ENCODE measurements at regions not wholly inside any gene's neighbourhood (a gene's known extent, or its start where the extent isn't known, plus 50 kb on each side); places are given as distances from the start of the nearest gene placed in this dataset.
"Not testable (repeated sequence)": the region's sequence is repeated elsewhere in the genome, so short reads cannot be mapped to it uniquely, and the experiment has no call there.

DNA sequence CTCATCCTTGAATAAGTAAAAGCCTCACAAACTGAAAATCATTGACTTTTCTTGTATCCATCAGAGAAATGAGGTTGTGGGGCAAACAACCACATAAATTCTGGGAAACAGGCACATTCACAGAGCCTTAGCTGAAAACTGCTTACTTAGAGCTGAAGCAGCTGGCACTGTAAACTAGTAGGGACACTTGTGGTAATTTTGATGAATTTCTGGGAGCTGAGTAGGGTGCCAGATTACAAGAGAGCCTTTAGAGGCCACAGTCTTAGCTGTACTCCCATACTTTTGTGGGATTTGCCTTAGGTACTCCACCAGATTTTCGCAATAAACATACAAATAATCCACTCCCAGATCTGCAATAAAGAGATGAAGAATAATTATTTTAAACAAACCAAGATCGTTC lies 315.2 kb downstream of the TMX3 start:
- no peaks in the 10 kb centered on the region for H3K36me3 Mint-ChIP-seq (ENCODE audit: low read depth)
- no peak overlapping the region for H3K27ac Mint-ChIP-seq (ENCODE audit: unreplicated experiment)
- no peaks in the 10 kb centered on the region for H3K27me3 Mint-ChIP-seq (ENCODE audit: low read depth)
- H3K9me3 Mint-ChIP-seq (ENCODE audit: low read depth), result peaks cover 3% of the 10 kb centered on the region
- H3K4me1 Mint-ChIP-seq (ENCODE audit: low read depth), result peaks cover 3% of the 10 kb centered on the region
- DNase-seq (ENCODE audit: low spot score), result no peak
- TF ChIP-seq, protein P1, sequence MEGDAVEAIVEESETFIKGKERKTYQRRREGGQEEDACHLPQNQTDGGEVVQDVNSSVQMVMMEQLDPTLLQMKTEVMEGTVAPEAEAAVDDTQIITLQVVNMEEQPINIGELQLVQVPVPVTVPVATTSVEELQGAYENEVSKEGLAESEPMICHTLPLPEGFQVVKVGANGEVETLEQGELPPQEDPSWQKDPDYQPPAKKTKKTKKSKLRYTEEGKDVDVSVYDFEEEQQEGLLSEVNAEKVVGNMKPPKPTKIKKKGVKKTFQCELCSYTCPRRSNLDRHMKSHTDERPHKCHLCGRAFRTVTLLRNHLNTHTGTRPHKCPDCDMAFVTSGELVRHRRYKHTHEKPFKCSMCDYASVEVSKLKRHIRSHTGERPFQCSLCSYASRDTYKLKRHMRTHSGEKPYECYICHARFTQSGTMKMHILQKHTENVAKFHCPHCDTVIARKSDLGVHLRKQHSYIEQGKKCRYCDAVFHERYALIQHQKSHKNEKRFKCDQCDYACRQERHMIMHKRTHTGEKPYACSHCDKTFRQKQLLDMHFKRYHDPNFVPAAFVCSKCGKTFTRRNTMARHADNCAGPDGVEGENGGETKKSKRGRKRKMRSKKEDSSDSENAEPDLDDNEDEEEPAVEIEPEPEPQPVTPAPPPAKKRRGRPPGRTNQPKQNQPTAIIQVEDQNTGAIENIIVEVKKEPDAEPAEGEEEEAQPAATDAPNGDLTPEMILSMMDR (IDR thresholded peaks at IDR 0.05), result no peak
- no peak overlapping the region for H3K4me3 Mint-ChIP-seq (ENCODE audit: unreplicated experiment)

DNA sequence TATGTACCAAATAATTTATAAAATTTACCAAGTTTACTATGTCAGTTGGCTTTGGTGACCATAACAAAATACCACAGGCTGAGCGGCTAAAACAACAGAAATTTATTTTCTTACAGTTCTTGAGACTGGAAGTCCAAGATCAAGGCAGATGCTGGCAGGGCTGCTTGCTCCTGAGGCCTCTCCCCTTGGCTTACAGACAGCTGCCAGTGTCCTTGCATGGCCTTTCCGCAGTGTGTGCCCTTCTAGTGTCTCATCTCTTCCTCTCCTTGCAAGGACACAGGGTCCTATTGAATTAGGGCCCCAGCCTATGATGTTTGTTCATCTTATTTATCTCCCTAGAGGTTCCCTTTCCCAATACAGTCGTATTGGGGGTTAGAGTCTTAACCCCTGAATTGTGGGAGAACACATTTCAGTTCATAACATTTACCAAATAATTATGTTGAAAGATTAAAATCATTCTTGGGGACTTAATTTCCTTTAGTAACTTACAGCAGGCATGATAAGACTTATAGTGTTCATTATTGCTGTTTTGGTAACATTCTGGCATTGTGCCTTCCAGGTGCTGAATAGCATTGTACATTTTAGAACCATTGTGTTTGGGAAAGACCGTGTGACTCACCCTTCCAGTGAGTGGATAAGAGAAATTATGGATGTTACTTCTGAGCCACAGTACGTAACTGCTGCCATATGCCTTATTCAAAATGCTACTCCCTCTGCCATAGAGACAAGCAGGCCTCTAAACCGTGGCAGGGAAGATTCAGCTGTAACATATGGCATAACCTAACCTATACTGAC lies 317.5 kb downstream of the TMX3 start:
- H3K9me3 Mint-ChIP-seq (ENCODE audit: low read depth), result no peaks in the 10 kb centered on the region
- no peaks in the 10 kb centered on the region for H3K27me3 Mint-ChIP-seq (ENCODE audit: low read depth)
- no peak for DNase-seq (ENCODE audit: low spot score)
- H3K4me3 Mint-ChIP-seq (ENCODE audit: unreplicated experiment), result no peak overlapping the region
- H3K27ac Mint-ChIP-seq (ENCODE audit: unreplicated experiment), result no peak overlapping the region
- no peaks in the 10 kb centered on the region for H3K36me3 Mint-ChIP-seq (ENCODE audit: low read depth)
- TF ChIP-seq, protein P1 (IDR thresholded peaks at IDR 0.05), result no peak
- peaks cover 6% of the 10 kb centered on the region for H3K4me1 Mint-ChIP-seq (ENCODE audit: low read depth)

DNA sequence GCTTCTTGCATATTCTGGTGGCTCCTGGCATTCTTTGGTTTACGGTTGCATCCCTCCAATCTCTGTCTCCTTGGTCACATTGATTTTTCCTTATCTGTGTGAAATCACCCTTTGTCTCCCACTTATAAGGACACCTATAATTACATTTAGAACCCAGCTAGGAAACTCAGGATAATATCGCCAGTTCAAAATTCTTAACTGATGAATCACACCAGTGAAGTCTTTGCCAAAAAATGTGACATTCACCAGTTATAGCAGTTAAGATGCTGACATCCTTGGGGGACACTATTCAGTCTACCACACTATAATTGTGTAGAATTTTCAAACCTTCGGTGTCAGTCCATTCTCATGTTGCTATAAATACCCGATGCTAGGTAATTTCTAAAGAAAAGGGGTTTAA lies 320.2 kb downstream of the TMX3 start:
- TF ChIP-seq, protein P1 (IDR thresholded peaks at IDR 0.05), result no peak
- H3K27ac Mint-ChIP-seq (ENCODE audit: unreplicated experiment), result no peak overlapping the region
- H3K27me3 Mint-ChIP-seq (ENCODE audit: low read depth), result no peaks in the 10 kb centered on the region
- H3K4me3 Mint-ChIP-seq (ENCODE audit: unreplicated experiment), result no peak overlapping the region
- no peaks in the 10 kb centered on the region for H3K36me3 Mint-ChIP-seq (ENCODE audit: low read depth)
- no peak for DNase-seq (ENCODE audit: low spot score)
- H3K9me3 Mint-ChIP-seq (ENCODE audit: low read depth), result peaks cover 3% of the 10 kb centered on the region
- H3K4me1 Mint-ChIP-seq (ENCODE audit: low read depth), result peaks cover 6% of the 10 kb centered on the region

DNA sequence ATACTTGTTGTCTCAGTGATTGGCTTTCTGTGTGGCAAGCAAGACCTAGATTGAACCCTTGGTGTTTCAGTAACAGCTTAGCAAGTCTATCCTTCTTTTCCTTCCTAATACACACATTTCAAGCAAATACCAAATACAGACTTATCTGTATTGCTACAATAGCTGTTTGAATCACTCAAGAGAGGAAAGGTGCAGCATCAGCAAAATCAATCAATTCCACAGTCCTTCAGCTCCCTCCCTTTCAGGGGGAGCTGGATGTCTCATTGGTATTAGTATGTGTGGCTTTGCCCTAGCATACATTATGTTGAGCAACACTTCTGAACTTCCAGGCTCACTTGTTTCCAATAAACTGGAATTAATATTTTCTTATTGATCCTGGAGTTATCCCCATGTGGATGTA lies 323.1 kb downstream of the TMX3 start:
- H3K27me3 Mint-ChIP-seq (ENCODE audit: low read depth), result no peaks in the 10 kb centered on the region
- H3K4me3 Mint-ChIP-seq (ENCODE audit: unreplicated experiment), result no peak overlapping the region
- no peak overlapping the region for H3K27ac Mint-ChIP-seq (ENCODE audit: unreplicated experiment)
- TF ChIP-seq, protein P1 (IDR thresholded peaks at IDR 0.05), result no peak
- peaks cover 6% of the 10 kb centered on the region for H3K4me1 Mint-ChIP-seq (ENCODE audit: low read depth)
- DNase-seq (ENCODE audit: low spot score), result no peak
- no peaks in the 10 kb centered on the region for H3K36me3 Mint-ChIP-seq (ENCODE audit: low read depth)
- peaks cover 3% of the 10 kb centered on the region for H3K9me3 Mint-ChIP-seq (ENCODE audit: low read depth)

DNA sequence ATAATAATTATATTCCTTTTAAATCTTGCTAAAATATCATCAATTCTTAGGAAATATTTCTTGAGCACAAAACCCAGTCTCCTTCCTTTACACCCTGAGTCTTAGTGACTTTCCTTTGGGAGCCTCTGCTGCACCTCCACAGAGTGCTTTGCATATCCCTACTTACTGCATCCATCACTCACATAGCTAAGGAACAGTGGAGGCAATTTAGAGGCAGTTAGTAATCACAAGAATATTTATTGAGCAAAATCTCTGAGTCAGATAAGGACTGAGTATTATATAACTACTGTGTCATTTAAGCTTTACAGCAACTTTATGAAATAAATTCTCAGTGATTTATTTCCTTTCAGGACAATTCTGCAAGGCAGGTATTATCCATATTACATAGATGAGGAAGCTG lies 327.7 kb downstream of the TMX3 start:
- no peak overlapping the region for H3K27ac Mint-ChIP-seq (ENCODE audit: unreplicated experiment)
- H3K4me1 Mint-ChIP-seq (ENCODE audit: low read depth), result no peaks in the 10 kb centered on the region

DNA sequence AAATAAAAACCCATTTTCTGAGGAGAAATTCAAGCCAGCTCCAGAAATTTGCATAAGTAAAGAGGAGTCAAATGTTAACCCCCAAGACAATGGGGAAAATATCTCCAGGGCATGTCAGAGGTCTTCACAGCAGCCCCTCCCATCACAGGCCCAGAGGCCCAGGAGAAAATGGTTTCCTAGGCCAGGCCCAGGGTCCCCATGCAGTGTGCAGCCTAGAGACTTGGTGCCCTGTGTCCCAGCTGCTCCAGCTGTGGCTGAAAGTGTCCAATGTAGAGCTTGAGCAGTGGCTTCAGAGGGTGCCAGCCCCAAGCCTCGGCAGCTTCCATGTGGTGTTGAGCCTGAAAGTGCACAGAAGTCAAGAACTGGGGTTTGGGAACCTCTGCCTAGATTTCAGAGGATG lies 330.9 kb downstream of the TMX3 start:
- H3K36me3 Mint-ChIP-seq (ENCODE audit: low read depth); H3K4me1 Mint-ChIP-seq (ENCODE audit: low read depth); DNase-seq (ENCODE audit: low spot score); H3K27ac Mint-ChIP-seq (ENCODE audit: unreplicated experiment); H3K27me3 Mint-ChIP-seq (ENCODE audit: low read depth); H3K4me3 Mint-ChIP-seq (ENCODE audit: unreplicated experiment): not testable (repeated sequence)
- peaks cover 13% of the 10 kb centered on the region for H3K9me3 Mint-ChIP-seq (ENCODE audit: low read depth)

More for the DNA sequence above, 327.7 kb downstream of the TMX3 start:
- peaks cover 6% of the 10 kb centered on the region for H3K36me3 Mint-ChIP-seq (ENCODE audit: low read depth)
- TF ChIP-seq, protein P1 (IDR thresholded peaks at IDR 0.05), result no peak
- peaks cover 10% of the 10 kb centered on the region for H3K9me3 Mint-ChIP-seq (ENCODE audit: low read depth)
- DNase-seq (ENCODE audit: low spot score), result no peak
- H3K4me3 Mint-ChIP-seq (ENCODE audit: unreplicated experiment), result no peak overlapping the region
- no peaks in the 10 kb centered on the region for H3K27me3 Mint-ChIP-seq (ENCODE audit: low read depth)
